GM21423 (cell line): ENCODE measurements at regions not wholly inside any gene's neighbourhood (a gene's known extent, or its start where the extent isn't known, plus 50 kb on each side); places are given as distances from the start of the nearest gene placed in this dataset.
"Not testable (repeated sequence)": the region's sequence is repeated elsewhere in the genome, so short reads cannot be mapped to it uniquely, and the experiment has no call there.

Source experiments
- ATAC-seq: cut with Tn5 transposase; IDR thresholded peaks from one replicate; pipeline ENCODE4 v1.9.1; 2021; ENCODE audit warnings: mild to moderate bottlenecking, moderate library complexity; ENCODE audit not compliant: unreplicated experiment

DNA sequence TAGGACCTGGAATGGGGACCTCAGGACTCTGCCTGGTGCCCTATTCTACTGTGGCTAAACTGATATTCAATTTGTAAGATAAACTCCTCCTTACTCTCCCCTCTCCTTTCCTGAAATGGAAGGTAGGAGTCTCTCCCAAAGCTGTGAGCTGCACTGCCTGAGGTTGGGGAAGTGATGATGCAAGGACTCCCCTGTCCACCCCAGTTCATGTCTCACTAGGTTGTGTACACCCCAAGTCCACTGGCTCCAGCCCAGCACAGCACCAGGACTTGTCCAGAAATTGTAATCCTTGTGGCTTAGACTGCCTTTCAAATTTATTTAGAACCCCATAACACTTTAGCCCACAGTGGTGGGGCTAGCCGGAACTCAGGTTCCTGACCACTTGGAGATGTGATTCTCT, 247.2 kb upstream of the CTBP2 start:
- no peak for ATAC-seq

DNA sequence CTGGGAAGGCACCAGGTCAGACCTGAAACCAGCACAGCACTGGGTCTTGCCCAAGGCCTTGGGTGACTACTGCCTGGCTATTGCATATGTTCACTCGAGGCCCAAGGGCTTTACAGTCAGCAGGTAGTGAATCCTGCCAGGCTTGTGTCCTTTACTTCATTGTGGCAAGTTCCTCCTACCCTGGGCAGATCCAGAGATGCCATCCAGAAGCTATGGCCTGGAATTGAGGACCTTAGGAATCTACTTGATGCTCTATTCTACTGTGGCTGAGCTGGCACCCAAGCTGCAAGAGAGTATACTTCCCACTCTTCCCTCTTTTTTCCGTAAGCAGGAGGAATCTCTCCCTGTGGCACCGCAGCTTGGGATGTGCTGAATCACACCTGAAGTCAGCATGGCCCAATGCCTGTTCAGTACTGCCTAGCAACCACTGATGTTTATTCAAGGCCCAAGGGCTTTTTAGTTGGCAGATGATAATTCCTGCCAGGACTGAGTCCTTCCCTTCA, 246.7 kb upstream of the CTBP2 start:
- ATAC-seq: no peak

DNA sequence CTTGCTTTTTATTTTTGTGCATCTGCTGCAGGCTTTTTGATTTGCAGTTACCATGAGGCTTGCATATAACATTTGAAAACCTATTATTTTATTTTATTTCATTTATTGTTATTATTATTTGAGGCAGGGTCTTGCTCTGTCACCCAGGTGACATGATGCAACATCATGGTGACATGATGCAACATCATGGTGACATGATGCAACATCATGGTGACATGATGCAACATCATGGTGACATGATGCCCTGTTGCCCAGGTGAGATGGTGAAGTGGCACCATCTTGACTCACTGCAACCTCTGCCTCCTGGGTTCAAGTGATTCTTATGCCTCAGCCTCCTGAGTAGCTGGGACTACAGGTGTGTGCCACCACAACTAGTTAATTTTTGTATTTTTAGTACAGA, 244.5 kb upstream of the CTBP2 start:
- not testable (repeated sequence) for ATAC-seq

DNA sequence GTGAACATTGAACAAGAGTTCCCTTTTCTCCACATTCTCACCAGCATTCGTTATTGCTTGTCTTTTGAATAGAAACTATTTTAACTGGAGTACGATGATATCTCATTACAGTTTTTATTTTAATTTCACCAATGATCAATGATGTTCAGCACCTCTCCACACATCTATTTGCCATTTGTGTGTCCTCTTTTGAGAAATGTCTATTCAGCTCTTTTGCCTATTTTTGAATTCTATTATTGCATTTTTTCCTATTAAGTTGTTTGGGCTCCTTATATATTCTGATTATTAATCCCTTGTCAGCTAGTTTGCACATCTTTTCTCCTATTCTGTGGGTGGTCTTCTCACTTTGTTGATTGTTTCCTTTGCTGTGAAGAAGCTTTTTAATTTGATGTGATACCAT, 241.1 kb upstream of the CTBP2 start:
- ATAC-seq: no peak

DNA sequence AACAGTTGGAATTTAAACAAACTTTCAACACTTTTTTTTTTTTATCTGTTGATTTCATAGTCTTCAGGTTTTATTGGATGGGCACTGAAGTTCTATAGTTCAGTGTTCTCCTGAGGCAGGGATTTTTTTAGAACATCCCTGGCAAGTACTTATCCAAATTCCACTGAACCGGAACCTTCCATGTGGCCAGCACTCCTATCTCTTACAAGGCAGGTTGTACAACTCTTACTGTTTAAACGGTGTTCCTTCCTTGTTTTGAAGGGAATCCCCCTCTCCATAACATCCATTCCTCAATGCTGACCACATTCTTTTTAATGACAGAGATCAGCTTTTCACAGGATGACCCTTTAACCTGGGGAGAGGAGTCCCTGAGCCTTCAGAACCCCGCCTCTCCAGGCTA, 238.9 kb upstream of the CTBP2 start:
- ATAC-seq: no peak

DNA sequence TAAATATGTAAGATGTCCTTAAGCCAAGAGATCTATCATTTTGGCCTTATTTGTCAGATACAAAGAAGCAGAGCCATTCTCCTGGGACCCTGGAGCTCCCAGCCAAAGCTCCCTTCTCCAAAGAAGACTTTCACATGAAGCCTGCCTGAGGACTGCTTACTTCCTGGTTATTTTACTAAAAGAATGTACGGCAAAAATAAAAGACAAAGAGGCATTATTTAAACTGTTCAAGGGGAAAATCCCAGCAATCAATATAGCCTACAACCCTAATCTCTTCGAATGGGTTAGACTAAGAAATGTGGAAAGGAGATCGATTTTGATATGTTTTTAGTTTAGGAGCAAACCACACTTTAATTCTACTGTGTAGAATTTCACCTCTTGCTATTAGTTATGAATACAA, 237.9 kb upstream of the CTBP2 start:
- no peak for ATAC-seq

DNA sequence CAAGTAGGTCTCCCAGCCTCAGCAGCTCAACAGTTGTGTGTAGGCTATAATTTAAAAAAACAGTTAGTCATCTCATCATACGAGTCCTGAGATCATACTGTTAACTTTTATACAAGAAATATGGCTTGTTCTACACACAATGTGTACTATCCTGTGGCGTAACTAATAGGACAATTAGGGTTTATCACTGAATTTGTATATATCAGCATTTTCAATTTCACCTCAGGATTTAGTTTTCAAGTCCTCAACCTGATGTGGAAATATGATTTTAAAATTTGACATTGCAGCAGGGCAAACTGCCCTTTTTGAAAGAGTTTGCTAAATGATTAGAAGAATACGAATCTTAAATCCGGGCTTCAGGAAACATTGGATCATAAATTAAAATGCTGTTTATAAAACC, 237.2 kb upstream of the CTBP2 start:
- ATAC-seq: no peak

DNA sequence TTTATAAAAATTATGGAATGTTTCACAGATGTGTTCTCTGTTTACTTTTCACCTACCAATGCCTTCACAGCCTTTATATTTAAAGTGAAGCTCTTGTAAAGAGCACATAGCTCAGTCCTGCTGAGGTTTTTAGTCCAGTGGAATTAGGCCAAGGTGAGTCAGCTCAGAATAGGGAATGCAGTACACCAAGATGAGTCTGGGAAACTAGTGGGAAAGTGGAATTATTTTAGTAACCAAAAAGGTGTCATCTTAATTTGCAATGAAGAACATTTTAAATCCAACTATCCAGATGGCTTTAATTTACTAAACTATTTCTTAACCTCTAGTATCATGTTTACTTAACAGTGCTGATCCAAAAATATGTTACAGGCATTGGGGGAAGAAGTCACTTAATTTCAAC, 236.3 kb upstream of the CTBP2 start:
- no peak for ATAC-seq

DNA sequence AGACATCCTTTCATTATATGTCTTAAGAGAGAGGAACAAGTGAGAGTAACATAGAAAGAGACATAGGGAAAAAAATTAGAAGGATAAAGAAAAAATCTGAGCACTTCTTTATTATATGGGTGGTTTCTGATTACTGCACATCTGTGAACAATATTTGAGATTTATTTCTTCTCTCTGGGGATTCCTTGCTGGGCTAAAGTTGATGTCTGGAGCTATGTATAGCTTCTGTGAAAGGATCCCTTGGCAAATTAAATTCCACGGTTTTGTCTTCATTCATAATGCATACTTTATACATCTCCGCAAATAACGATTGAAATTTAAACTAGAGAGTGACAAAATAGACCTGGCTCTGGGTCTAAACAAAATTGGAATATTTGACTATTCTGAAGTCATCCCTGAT, 232.2 kb upstream of the CTBP2 start:
- ATAC-seq: no peak

DNA sequence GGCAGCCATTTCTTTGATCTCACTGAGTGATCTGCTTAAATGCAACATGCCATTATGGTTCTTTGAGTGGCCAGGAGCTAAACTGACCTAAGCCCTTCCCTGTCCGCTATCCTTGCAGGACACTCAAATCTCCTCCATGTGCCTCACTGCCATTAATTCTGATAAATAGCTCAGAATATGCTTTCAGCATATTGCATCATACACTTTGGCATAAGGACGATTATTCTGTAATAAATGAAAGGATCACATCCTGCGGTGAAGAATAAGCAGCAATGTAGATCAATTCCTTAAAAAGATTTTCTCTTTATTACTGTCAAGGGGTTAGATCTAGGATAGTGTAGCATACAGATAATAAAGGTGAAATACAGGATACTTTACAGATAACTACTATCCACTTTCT, 231.8 kb upstream of the CTBP2 start:
- no peak for ATAC-seq

DNA sequence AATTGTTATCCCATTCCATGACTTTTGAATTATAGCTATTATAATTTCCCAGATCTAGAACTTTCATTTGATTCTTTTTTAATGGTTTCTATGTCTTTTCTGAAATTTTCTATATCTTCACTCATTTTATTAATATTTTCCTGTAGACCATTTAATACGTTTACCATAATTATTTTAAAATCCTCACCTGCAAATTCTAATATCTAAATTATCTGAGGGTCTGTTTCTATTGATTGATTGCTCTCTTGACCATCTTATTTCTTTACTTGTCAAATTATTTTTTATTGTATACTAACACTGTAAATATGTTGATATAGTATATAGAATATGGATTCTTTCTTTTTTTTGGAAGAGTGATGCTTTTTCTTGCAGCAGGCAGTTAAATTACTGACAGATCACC, 229.3 kb upstream of the CTBP2 start:
- no peak for ATAC-seq

DNA sequence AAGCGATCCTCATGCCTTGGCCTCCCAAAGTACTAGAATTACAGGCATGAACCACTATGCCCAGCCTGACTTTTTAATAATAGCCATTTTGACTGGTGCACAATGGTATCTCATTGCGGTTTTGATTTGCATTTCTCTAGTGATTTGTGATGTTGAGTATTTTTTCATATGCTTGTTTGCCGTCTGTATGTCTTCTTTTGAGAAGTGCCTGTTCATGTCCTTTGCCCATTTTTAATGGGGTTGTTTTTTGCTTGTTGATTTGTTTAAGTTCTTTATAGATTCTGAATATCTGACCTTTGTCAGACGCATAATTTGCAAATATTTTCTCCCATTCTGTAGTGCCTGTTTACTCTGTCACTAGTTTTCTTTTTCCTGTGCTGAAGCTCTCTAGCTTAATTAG, 219.2 kb upstream of the CTBP2 start:
- no peak for ATAC-seq

DNA sequence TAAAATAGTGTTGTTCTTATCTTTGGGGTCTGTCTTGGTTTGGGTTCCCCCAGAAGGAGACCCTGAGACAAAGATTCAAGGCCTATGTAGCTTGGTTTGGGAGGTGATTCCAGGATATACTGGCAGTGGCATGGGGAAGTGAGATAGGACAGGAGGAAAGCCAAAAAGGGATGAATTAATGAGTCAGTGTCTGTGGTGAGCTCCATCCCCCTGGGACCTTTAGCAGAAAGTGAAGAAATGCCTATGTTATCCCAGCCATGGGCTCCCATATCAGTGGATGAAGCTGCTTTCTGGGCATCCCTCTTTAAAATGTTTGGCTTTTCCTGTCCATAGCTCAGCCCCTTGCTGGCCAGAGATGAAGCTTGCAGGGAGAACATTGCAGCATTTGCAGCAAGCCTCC, 217.0 kb upstream of the CTBP2 start:
- no peak for ATAC-seq

DNA sequence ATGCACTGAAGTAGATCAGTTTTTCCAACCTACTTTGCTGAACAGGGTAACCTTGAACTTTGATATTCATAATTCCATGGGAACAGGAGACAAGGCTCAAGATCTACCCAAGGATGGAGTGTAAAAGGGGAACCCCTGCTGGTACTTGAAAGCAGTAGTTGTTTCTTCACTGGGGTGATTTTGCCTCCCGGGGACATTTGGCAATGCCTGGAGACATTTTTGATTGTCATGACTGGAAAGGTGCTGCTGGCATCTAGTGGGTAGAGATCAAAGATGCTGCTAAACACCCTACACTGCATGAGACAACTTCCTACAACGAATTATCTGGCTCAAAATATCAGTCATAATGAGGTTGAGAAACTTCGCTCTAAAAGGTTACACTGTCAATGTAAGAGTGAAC, 214.8 kb upstream of the CTBP2 start:
- no peak for ATAC-seq

DNA sequence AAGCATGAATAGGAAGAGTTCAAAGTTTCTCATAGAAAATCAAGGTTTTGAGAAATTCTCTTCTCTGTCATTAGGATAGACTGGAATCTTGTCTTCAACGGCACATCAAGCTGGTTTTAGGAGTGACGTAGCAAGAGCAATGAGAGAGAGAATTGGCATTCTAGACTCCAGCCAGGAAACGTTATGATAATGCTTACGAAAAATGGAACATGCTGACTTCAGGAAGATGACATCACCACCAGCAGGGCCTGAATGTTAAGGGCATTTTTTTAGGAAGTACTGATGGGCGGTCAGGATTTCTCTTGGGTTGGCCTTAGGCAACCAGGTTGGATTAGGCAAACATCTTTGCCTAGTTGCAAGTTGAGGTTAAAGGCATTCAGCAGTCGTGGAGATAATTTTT, 213.2 kb upstream of the CTBP2 start:
- no peak for ATAC-seq

DNA sequence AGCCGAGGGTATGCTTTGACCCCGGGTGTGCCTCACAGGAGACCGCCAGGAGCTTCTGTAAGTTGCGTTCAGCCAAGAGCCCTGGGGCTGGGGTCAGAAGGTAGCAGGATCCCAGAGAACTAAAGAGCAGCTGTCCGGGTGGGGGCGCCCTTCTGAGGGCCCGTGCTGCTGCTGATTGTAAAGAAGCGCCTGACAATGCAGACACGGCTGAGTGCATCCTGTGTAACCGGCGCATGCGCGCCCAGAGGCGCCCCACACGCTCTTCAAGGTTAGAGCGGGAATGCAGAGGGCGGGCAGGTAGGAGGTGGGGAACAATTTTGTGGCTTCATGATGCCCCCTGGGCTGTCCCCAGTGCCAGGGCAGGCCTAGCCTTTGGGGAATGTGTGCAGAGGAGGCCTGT, 210.2 kb upstream of the CTBP2 start:
- ATAC-seq: no peak

DNA sequence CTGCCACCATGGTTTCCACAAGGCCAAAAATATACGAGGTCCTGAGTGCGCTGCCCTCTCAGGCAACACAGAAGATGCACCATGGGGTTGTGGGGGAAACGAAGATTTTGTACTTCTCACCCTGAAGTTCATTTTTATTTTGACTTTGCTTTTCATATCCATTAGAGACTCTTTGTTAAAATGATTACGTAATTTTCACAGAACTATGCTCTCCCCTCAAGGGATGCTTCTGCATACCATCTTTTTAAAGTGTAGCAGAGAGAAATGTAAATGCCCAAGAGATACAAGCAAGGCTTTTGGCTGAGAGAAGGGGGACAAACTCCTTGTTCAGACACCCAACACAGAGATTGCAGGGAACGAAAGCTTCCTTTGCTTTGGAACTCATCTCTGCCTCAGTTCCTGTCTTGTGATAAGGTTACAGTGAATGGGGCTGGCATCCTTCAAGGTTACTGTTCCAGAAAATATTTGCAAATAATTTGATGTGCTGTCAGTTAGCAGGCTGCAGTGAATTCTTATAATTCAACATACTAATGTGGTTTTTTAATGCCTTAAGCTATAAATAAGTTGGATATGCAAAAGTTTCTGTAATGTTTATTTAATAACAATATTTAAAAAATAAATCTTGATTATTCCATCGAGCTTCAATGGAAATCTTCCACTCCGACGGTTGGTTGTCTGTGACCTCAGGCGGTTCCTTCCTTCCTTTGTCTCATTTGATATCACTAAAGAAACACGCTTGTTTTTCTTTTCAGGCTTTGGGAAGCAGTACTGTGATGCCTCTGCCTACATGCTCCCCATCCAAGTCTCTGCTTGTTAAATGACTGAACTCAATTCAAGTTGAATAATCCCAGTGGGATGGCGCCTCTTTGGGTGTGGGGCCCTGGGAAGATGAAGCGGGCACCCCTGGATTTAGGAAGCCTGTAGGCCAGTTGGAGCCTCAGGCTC, 209.3 kb upstream of the CTBP2 start:
- no peak for ATAC-seq

DNA sequence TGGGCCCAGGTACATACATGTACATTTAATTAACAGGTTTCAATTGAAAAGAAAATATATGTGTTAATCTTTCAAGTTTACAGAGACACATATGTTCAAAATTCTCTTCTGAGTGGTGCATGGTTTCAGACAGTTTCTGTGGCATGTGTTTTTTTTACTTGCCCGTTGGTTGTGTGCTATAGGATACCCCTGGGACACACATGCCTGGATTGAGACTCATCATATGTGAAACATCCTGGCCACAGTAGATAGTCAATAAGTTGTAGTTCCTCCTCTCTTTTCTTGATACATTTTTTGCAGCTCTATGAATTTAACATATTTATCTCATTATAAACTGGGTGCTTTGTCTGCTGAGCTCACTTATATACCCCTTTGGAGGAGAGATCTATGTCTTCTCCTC, 207.8 kb upstream of the CTBP2 start:
- no peak for ATAC-seq

DNA sequence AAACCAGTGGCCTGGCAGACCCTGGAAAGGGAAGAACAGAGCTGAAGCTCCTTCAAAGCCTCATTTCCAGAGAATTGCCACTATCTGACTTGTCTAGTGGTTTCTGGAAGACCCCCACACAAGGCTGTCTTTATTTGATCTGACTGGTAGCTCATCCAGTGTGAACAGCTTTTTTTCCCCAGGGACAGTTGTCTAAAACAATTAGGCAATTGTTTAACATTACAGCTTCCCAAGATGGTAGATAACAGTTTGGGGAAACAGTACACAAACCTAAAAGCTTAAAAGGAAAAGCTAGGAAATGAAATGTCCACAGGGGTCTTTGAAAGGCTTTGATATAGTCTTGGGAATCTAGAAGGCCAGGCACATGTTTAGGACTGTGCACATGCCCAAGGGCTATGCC, 203.4 kb upstream of the CTBP2 start:
- no peak for ATAC-seq

DNA sequence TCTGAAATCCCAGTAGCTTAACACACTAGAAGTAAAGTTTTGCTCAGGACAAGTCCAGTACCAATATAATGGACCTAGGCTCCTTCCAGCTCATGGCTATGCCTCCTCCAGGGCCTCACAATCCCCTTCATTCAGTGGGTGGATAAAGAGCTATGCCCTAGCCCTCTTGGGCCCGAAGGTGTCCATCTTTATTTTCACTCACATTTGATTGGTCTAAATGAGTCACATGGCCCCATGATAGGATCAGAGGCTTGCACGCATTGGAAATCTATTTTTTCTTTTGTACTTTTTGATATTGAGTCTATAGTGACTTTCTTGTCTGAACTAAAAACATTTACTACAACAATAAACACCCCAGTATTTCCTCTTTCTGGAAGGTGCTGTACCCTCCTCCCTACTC, 202.6 kb upstream of the CTBP2 start:
- no peak for ATAC-seq

DNA sequence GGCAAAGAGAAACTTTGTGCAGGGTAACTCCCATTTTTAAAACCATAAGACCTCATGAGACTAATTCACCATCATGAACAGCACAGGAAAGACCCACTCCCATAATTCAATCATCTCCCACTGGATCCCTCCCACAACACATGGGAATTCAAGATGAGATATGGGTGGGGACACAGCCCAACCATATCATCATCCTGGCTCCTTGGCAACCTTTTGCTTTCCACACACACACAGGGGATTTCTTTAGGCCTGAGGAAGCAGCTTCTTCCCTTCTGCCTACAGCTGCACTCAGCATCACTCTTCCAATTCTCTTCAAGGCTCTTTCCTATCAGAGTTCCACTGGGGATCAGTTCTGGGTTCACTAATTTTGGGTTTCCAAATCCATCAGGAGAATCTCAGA, 199.0 kb upstream of the CTBP2 start:
- ATAC-seq: no peak

DNA sequence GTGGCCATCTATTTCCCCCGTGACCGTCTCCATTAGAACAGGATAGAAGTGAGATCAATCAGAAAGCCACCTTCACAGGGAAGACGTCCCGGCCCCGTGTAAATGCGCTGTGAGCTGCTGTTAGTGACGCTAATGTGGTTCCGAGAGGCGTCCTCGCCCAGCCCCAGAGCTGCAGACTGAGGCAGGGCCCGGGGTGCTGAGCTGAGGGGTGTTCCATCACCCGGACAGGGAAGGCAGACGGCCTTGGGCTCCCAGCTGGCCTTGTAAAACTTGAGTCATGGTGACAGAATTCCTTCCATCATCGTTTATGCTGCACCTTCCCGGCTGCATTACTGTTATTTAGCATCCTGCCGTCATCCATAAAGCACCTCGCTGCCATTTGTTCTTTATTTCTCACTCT, 195.3 kb upstream of the CTBP2 start:
- no peak for ATAC-seq

DNA sequence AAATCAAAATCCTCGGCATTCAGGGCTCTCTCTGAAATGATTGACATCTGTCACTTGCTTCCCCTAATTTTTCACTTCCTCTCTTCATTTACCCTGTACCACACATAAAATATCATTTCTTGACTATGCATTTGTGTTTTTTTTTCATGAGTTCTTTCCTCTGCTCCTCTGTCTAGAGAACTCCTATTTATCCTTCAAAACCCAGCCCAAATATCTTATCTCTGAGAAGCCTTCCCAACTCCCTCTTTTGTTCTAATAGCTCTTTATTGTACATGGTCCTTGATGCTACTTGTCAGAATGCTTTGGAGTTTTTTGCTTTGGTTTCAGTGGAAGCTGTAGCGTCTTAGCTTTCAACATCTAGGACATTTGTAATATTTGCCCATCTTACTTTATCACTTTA, 190.2 kb upstream of the CTBP2 start:
- no peak for ATAC-seq
